ENCODE measurements at regions not wholly inside any gene's neighbourhood (a gene's known extent, or its start where the extent isn't known, plus 50 kb on each side); places are given as distances from the start of the nearest gene placed in this dataset.

DNA sequence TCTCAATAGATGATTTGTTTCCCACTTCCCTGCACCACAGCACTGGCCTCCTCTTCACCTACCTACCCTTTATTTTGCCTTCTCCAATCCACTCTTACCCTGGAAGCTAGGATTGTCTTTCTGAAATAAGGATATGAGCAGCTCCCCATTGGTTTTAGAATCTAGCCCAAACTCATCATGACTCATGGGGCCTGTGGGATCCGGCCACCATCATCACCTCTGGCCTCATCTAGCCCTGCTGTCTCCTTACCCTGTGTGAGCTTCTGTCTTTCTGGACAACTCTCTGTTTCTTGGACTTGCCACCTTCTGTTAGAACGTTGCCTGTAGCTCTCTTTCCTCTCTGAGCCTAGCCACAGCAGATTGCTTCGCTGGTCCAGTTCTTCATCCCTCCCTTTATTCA, 277.1 kb downstream of the PAX1 start:
- intact Hi-C loops (cut with micrococcal nuclease) = loop anchor here (10.0 kb wide), 1 partner anchor 58 kb away; no protein-coding TSS in a partner anchor

DNA sequence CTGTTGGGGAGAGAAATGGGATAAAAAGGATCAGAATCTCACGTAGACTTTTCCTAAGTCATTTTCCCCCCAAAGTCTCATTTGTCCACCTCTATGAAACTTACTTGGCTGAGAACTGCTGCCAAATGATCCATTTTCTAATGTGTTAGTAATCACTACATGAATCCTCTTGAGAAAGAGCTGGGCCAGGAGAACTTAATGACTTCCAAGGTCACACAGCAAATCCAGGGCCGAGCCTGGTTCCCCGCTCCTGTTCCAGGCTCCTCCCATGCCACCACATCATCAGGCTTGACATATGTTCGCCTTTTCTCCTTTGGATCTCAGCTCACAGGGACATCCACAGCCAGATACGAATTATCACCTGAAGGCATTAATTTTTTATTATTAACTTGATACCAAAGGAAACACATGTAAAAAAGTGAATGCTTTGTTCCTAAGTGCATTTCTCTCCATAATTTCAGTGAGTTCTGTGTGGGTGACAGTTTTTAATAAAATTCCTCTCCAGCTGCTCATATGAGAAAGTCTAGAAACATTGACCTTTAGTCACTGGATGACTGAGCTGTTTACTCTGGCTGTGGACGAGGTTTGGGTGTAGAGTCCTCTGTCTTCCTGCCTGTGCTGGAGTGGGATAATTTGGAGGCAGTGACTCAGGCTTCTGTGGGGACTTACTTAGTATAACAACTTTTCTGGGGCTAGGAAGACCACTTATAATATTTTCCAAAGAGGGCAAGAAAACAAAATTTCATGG, 276.3 kb downstream of the PAX1 start:
- intact Hi-C loops (cut with micrococcal nuclease) = loop anchor here (10.0 kb wide), 1 partner anchor 57 kb away; no protein-coding TSS in a partner anchor

DNA sequence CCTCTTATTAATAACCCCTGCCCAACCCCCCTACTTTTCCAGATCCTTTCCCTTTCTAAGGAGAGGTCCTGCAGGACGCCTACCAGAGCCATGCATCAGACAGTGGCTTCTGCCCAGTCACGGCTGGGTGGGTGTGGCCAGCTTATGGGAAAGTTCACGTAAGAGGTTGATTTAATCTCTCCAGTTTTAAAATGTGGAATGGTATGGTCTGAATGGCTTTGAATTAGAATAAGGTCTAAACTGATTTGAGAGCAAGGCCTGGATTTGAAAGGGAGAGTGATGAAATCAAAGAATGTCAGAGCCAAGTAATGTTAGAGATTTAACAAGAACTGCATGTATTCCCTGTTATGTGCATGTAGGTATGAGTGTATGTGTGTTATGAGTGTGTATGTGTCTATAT, 275.7 kb downstream of the PAX1 start:
- intact Hi-C loops (cut with micrococcal nuclease) = loop anchor here (10.0 kb wide), 1 partner anchor 56 kb away; no protein-coding TSS in a partner anchor

DNA sequence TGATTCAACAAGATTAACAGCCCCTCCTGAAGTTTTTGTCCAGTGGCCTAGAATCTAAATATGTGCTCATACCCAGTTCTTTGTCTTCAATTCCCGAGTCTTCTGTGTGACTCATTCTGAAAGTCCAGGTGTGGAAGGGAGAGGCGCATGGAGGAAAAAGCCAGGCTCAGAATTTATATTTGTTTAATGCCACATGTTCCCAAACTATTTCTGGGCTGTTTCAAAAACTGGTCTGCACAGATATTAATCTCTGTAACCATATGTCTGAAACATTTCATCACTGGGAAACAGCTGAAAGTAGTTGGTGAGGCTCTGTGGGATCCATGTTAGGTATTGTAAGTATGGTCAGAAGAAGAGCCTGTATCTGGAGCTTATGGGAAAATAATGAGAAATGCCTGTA, 266.0 kb downstream of the PAX1 start:
- intact Hi-C loops (cut with micrococcal nuclease) = no loop called here

DNA sequence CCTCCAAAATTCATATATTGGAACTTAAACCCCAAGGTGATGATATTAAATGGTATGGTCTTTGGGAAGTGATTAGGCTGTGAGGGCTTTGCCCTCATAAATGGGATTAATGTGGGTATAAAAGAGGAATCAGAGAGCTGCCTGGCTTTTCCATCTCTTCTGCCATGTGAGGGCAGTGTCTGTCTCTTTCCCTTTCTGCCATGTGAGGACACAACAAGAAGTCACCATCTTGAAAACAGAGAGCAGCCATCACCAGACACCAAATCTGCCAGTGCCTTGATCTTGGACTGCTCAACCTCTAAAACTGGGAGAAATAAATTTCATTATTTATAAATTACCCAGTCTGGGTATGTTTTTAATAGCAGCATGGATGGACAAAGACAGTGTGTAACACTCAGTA, 263.0 kb downstream of the PAX1 start:
- intact Hi-C loops (cut with micrococcal nuclease) = no loop called here

DNA sequence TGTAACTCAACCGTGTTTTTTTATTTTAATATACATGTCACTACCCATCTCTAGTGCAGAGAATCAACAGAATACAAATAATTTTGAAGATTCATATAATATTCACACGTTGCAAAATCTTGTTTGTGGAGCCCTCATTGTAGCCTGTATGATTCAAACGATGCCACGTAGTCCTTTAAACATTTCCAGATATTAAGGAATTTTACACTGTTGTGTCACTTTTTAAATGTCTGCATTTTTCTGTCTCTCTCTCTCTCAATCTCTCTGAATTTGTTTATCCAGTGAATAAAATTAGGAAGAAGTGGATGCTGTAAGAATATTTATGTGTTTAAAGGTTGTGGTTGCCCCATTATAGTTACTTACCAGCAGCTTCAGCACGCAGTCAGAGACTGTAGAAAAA, 262.0 kb downstream of the PAX1 start:
- intact Hi-C loops (cut with micrococcal nuclease) = no loop called here

DNA sequence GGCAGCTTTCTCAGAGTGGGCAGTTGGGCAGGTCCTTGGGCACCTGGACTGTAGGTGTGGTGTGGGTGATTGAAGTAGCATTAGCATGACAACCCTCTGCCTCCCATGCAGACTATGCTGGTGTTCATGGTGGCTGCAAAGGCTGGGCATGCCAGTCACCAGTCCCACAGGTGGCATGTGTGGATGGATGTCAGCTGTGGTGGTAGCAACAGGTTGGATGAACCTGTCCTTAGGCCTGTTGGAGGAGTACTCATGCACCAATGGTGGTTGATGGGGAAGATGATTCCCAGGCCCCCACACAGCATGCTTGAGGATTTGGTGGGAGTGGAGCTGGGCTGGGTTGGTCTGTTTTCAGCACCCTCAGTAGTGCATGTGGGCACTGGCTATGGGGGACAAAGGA, 251.1 kb downstream of the PAX1 start:
- intact Hi-C loops (cut with micrococcal nuclease) = no loop called here

DNA sequence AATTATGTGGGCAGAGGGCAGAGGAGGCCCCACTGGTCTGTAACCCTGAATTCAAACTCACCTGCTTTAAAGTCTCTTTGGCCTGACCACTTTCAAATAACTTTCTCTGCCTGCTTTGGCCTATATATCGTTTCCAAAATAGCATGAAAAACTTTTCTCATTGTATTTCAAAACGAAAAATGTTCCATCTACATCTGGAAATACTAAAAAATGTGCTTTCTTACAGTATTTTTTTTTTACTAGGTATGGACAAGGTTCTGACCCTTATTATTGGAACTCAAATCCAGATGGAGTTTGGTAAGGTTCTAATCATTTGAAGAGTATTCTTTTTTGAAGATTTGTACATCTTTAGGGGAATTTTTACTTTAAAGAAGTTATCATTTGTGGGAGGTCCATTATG, 241.9 kb downstream of the PAX1 start:
- intact Hi-C loops (cut with micrococcal nuclease) = no loop called here

DNA sequence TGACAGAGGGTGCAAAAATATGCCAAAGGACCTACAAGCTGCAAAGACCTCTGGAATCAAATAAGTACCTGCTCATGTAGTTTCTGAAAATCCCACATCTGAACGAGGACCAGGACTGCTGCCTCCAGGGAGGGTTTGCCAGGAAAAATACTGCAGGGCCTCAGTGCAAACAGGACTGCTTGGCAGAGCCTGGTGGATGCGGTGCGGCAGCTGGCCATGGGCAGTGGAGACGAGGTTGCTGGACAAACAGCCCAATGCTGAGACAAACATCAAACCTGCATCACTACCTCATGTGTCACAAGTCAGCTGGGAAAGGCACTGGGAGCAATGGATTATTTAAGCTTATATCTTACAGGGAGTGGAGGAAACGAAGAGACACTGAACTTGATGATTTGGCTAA, 238.8 kb downstream of the PAX1 start:
- intact Hi-C loops (cut with micrococcal nuclease) = no loop called here

DNA sequence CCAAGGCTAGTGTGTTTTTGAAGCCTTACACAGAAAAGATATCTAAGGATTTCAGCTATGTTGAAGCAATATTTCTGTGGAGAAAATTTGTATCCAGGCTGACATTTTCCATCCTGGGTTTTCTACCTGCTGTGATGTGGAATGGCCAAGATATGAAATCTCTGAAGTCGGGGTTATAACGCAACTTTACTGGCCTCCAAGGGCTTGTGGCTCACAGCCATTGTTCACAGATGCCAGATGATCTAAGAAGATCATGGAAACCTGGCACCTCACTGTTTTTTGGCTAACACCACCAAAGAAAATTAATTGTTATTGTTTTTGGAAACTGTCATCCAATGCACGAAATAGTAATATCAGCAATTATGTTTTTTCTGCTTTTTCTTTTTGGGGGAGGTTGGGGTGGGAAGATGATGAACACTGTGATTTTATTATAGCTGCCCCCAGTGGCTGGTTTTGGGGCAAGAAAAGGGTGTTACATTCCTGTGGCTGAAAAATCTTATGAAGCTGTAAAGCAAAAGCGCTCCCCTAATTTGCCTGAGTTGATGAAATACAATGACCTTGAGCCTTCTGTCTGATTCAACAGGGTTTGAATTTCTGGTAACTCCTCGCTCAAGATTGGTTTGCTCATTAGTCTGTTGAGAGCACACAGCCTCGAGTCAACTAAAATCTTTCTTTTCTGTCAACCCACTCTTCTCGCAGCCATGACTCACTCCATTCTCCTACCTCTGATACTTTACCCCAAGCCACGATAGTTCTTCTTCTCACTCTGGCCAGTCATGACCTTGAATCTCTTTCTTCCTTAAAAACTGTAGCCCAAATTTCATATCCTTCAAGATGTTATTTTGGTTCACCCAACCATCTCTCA, 236.7 kb downstream of the PAX1 start:
- intact Hi-C loops (cut with micrococcal nuclease) = no loop called here

DNA sequence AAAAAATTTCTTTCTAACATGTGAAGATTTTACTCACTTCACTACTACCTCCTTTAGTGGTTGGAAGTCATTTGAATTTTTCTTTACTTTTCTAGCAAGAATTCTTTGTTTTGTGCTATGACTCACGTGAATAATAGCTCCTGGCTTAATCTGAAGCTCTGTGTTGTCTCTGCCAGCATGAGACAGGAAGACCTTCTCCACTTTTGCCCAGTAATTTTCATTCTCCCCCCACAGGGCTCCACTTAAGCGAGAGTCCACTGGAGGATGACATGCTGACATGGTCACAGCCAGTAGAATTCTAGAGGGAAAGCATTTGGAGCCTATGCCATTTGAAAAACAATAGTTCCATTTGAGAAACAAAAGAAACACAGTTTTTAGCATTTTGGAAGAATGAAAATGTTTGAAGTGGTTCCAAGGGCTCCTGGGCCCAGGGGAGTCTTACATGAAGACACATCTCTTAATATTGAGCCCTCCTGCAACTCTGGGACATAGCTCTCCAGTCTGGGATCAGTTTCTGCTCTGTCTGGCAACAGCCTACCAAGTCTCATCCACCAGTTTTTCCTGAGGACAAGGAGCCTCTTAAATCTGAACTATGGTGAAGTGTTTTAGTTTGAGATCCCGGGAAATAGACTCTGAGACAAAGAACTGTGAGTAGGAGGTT, 231.4 kb downstream of the PAX1 start:
- intact Hi-C loops (cut with micrococcal nuclease) = no loop called here

DNA sequence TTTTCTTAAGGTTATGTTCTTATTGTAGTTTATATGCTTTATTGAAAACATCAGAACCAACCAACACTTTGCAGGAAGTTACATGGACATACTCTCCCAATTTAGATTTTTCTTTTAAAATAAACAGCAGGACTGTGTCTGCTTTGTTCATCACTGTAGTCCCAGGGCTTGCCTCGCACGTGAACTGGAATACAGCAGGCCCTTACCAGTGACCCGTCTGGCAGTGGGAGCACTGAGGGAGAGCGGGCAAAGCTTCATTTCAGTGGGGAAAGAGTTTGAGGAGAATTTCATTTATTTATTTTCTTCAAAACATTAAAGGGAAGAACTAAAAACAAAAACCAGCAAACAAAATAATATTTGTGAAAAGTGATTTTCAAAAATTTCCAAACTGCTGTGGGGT, 230.8 kb downstream of the PAX1 start:
- intact Hi-C loops (cut with micrococcal nuclease) = no loop called here

DNA sequence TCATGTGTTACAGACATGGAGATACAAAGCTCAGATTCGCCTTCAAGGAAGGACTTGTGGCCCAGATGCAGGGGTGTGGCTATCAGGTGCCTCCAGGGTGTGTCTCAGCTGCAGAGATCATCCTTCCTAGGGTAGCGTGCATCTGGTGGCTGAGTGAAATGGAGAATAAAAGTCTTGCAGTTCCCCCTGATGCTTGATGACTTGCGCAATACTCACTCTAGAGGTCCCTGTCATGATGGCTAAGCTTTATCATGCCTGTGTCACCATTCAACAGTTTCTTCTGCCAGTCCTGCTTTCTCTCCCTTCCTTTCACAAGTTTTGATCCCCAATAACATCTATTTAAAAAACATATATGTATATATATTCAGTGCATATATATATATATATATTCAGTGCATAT, 228.1 kb downstream of the PAX1 start:
- intact Hi-C loops (cut with micrococcal nuclease) = no loop called here

DNA sequence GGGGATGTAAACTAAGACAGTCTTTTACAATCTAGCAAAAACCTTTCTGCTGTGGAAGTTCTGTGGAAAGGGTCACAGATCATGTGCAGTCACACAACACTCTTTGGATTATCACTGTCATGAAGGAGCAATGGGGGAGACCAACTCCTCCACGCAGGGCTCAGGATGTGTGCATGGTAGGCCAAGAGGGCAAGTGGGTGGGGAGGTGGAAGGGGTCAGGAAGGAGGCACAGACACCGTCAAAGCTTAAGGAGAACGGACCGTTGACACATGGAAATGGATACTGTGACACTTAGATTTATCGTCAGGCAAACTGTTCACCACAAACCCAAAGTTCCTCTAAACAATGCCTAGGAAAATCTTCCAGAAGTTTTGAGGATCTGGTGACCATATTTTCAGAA, 215.8 kb downstream of the PAX1 start:
- intact Hi-C loops (cut with micrococcal nuclease) = loop anchor here (10.0 kb wide), 1 partner anchor 64 kb away; no protein-coding TSS in a partner anchor

DNA sequence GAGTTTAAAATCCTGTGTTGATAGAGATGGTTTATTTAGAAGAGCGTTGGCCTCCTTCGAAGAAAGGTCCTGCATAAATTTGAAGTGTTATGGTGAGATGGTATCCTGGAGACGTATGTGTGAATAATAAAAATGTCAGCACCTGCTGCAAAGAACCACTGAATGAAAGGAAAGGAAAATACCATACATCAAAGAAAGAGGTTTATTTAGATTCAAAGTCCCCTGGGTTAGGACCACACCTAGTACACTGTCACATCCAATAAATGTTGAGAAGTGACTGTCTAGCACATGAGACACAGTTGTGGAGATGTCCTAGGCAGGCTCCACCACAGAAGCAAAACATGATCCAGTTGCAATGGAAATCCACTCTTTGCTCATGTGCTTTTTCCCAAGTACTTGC, 214.7 kb downstream of the PAX1 start:
- intact Hi-C loops (cut with micrococcal nuclease) = loop anchor here (10.0 kb wide), 1 partner anchor 65 kb away; no protein-coding TSS in a partner anchor

DNA sequence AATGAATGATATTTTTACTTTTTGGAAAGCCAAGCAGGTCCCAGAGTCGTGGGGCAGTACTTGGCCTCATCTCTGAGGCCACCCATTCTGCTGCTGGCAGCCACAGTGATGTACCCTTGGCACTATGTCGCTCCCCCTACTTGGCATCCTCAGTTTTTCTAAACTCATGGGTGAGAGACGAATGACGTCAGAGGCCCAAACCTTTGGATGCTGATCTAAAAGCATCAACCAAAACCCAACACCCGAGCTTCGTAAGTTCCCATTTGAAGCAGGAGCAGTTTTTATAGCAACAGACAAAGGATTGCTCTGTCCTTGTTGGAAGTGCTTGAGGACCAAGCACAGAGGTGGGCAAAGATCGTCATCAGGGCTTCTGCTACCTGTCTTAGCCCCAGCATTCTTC, 212.9 kb downstream of the PAX1 start:
- intact Hi-C loops (cut with micrococcal nuclease) = no loop called here

DNA sequence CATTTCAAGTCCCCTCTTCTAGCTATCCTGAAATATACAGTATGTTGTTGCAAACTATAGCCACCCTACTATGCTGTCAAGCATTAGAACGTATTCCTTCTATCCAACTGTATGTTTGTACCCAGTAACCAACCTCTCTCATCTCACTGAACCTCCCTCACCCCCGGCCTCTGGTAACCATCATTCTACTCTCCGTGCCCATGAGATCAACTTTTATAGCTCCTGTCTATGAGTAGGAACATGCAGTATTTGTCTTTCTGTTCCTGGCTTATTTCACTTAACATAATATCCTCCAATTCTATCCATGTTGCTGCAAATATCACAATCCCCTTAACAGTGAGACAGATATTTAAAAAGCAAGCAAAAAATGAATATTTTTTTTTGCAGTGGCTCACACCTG, 196.9 kb downstream of the PAX1 start:
- intact Hi-C loops (cut with micrococcal nuclease) = no loop called here

DNA sequence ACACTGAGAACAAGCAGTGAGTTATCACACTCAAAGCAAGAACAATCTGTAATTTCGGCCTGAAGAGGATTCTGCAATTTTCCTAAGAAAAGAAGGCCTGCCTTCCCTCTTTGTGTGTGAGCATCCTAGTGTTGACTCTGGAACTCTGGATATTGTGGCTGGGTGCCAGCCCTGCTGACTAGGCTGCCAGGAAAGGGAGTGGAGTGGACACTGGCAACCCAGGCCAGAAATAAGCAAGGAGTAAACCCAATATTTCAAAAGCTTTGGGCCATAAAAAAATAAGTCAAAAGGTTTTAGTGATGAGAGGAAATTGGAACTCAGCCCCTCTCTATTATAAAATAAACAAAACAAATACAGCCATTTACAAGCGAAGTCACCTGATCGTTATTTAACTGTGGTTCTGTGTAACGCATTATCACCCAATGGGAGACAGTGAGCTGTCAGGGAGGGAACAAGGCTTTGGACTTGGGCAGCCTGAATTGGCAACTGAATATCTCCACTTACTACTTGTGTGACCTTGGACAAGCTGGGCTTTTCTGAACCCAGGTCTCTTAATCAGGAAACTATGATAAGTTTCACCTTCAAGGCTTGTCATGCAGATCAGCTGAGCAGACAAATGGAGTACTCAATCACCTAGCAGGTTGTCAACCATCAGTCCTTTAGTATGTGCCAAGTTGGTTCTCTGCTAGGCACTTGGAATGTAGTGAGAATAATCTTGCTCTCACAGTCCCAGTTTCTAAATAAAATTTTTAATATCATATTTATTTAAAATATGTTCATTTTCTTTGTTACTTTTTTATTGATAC, 196.2 kb downstream of the PAX1 start:
- intact Hi-C loops (cut with micrococcal nuclease) = no loop called here

DNA sequence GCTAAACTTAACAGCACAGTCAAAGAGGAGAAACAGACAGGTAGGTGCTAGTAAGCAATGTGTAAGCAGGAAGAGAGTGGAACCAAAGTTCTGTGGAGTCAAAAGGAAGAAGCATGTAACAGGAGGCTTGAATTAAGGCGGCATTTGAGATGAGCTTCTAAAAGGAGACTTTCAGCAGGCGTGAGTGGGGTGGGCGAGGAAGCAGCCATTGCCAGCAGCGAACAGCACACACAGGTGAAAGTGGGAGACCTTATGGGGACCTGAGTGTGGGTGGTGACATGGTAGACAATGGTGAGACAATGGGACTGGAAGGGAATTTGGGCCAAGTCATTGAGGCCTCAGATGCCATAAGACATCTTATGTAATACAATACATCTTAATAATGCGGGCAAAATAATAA, 195.0 kb downstream of the PAX1 start:
- intact Hi-C loops (cut with micrococcal nuclease) = no loop called here

DNA sequence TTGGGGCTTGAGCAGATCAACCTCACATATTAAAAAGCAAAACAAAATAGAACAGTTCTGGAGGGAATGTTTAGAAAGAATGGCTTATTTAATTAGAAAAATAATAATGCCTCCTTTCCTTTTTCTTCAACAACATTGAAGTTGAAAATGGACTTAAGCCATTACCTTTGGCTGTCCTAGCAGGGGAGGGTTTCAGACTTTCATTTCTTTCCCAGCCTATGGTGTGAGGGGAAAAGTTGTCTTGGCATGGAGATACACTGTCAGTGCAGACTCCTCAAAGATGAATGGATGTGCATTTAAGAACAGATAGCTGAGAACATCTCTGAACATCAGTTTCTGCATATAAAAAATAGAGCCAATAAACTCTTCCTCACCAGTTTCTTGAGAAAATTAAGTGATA, 169.5 kb downstream of the PAX1 start:
- intact Hi-C loops (cut with micrococcal nuclease) = no loop called here

DNA sequence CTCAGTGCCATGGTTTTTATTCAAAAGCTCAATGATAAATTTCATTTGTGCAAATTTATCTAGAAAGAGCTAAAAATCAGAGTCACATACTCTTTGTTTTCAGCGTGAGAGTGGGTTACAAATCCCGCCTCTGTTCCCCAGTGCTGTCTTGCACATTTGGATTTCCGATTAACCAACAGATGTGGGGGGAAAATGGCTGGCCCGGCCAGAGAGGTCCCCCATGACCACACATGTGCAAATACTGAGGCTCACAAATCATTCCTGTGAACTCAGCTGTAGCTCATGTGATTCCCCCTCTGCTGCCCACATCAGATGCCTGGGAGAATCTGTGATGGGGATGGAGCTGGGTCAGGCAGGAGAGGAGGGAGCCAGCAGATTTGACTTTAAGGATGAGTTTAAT, 168.7 kb downstream of the PAX1 start:
- intact Hi-C loops (cut with micrococcal nuclease) = no loop called here
